GM21367 (cell line): ENCODE measurements at regions not wholly inside any gene's neighbourhood (a gene's known extent, or its start where the extent isn't known, plus 50 kb on each side); places are given as distances from the start of the nearest gene placed in this dataset.
A peak's percentile ranks its signal among the peaks of the same experiment; 100 is the strongest.

Experiments used
- ATAC-seq: cut with Tn5 transposase; IDR thresholded peaks from one replicate; pipeline ENCODE4 v1.9.1; 2021; ENCODE audit not compliant: unreplicated experiment

DNA sequence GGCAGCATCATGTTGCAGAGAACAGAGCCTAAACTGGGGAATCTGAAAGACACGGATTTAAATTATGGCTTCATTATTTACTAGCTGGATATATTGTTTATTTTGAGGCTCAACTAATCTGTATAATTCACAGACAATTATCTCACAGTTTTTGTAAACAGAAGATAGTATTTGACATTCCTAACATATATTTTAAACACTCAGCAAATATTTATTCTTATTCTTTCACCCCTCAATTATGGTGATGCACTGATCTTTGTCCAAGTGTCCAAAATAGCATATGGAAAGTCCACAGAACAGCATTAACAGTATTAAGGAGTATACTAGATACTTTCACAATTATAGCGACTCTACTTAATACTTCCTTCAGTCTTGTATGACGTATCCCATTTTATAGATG lies 257.0 kb downstream of the ADGRG6 start:
- no peak for ATAC-seq

DNA sequence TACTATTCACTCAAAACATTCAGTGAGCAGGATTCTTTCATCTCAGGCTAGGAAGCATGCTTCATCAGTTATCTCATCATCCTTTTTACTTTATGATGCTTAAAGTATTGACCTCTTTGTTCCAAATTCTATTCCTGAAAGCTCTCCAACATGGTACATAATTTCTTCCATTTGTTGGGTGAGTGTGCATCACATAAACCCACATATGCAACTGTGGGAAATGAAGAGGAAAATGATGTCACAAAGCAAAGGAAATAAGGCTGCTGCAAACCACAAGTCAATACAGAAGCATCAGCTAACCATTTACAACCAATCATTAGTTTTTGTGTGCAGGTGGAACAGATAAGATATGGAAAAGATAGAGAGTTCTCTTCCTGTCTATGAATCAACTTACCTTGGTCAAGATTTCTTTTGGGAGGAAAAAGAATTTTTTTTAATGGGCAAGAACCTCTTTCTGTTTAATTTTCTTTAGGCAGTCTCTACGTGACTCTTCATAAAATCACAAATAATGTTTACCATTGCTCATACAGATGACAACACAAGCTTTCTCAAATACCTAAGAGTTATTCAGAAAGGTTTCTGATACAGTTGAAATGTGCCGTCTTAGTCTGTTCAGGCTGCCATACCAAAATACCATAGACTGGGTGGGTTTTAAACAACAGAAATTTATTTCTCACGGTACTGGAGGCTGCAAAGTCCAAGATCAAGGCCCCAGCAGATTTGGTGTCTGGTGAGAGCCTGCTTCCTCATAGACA lies 259.9 kb downstream of the ADGRG6 start:
- ATAC-seq, result no peak

DNA sequence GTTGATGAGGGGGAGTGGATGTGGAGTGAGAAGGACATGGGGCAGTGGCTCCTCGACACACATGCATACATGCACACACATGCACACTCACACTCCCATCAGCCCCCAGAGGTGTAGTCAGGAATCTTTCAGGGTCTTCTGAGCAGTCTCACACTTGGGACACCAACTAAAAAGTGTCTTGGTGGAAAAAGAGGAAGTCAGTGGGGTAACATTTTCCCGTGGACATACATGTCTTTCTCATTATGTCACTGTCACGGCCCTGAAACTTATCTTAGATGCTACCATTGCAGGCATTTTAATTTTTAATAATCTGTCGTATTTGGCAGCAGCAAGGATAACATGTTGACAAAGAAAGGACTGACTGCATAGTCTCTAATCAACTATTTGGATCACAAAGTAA lies 261.1 kb downstream of the ADGRG6 start:
- no peak for ATAC-seq

DNA sequence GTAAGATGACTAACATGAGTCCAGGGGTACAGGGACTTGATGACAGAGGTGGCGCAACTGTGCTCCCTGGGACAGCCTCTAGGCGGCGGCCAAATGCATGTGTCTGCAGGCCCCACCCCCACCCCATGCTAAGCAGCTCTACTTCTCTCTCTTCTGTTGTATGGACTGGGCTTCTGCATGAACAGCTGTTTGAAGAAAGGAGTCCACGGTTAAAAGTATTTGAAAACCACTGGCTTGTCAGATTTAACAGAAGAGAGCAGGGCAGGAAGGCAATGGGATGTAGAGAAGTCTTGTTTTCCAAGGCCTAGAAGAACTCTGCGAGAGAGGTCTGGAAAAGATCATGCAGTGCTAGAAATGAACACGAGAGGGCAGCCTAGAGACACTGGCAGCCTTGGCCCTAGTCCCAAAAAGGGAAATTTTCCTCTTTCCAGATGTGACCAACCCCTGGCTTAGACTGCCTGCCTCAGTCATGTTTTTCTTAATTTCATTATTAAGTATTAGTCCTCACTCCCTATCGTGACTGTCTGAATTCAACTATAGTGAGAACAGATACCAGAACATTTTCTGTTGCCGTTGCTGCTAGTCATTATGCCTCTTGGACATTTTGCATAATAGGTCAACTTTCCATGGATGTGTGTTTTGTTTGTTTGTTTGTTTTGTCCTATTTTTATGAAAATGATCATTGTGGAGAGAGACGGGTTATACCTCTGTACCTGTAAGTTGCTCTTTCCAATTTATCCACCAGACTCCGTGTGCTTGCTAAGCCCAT lies 265.0 kb downstream of the ADGRG6 start:
- ATAC-seq, result peak; percentile 76

DNA sequence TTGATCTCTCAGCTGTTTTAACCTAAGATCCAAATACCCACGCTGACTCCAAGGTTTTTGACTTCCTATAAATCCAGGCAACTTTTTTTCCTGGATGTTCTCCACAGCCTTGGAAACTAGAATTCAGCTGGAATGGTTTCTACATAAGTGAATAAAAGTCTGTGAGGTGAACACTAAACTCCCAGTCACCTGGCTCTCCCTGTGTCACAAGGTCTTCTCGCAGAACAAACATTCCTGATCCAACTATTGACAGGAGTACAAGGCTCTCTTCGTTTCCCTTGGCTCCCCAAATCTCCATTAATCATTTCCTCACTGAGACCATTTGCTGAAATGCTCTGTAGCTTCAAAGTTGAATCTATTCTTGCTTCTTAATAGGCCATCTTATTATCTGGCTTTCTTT lies 265.7 kb downstream of the ADGRG6 start:
- ATAC-seq, result no peak

DNA sequence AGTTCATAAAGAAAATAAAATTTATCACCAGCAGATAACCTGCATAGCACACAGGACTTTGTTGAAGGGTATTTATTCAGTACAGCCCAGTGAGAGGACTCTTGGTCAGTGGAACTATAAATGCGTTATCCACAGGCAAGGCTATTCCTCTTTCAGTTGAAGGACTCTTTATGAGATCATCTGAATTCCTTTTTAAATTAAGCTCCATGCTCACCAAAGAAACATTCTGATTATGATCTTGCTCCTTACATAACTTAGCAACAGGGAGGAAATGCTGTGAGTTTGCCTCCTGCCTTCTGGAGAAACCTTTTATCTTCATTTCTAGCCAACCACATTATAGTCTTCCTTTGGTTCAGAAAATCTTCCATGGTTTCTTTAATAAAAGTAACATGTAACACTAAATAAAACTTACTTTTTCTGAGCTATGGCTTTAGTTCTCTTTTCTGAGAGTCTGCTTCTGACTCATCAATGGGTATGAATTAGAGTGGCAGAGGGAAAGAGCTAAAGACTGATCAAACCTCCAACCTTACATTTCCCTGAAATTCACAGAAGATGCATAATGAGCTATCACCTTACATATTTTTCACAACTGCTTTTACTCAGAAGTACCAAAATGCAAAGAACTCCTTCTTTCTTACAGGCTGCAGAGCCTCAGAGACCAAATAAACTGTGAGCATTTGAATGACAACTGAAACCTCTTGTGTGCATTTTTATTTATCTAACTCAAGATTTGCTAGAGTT lies 267.2 kb downstream of the ADGRG6 start:
- no peak for ATAC-seq

DNA sequence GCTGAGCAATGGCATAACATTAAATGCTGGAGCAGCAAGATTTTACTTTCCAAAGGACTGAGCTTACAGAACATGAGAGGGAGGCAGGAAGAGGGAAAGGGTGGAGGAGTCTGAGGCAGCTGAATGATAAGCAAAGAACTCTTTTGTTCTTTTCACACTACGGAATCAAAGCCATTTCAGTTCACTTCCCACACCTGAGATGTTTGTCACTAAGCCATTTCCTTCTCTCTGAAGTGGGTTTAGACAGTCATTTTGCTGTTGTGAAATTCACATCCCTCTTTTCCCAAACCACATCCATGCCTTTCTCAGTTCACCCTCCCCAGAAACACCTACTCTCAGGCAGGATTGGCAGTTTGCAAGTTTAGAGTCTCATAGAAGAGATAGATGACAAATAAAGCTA lies 267.9 kb downstream of the ADGRG6 start:
- ATAC-seq, result no peak

DNA sequence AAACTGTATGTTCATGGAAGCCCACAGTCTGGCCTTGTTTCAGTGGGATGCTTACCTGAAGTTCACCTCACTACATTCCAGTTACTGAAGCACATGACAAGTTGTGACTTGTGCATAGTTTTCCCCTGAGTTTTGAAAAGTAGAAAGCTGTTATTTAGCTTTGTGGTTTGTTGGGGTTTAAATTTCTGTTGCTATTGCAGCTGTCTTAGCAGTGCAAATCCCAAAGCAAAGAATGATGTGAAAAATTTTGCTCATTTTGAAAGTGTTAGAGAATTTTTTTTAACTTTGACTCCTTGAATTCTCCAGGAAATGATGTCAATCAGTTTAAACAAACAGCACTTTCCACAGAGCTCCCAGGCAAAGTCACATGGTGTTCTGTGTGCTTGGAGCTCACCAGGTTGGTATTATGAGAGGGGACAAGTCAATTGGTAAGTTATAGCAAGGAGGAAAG lies 268.4 kb downstream of the ADGRG6 start:
- ATAC-seq, result no peak

DNA sequence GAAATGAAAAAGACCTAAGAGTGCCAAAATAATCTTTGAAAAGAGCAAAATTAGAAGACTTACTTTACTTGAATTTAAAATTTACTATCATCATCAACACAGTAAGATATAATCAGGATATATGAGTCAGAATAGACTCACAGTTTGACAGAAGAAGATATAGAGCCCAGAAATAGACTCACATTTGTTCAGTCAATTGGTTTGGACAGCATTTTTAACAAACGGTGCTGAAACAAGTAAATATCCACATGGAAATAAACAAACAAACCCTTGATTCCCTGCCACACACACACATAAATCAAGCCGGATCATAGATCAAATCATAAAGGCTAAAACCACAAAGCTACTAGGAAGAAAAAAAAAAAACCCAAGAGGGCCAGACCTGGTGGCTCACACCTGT lies 291.1 kb downstream of the ADGRG6 start:
- no peak for ATAC-seq

DNA sequence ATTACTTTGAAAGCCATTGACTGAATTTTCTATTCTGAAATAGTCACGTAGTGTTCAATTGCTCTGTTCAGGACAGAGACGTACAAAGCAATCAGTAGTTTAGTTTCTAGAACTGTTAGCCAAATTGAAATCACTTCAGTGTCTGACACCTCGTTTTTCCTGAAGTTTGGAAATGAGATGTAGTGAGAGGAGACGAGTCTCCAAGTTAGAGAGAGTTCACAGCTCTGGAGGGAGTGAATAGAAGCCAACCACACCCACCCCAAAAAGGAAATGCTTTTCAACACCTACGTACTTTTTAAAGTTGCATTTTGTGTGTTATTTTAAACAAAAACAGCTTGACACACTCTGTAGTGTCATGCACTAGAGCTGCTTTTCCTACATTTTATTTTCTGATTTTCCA lies 296.0 kb downstream of the ADGRG6 start:
- ATAC-seq, result no peak

DNA sequence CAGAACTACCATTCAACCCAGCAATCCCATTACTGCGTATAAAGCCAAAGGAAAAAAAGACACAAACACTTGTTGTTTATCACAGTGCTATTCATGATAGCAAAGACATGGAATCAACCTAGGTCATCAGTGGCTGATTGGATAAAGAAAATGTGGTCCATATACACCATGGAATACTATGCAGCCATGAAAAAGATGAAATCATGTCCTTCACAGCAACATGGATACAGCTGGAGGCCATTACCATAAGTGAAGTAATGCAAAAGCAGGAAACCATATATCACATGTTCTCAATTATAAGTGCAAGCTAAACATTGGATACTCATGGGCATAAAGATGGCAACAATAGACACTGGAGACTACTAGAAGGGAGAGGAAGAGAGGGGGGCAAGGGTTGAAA lies 299.6 kb downstream of the ADGRG6 start:
- no peak for ATAC-seq

DNA sequence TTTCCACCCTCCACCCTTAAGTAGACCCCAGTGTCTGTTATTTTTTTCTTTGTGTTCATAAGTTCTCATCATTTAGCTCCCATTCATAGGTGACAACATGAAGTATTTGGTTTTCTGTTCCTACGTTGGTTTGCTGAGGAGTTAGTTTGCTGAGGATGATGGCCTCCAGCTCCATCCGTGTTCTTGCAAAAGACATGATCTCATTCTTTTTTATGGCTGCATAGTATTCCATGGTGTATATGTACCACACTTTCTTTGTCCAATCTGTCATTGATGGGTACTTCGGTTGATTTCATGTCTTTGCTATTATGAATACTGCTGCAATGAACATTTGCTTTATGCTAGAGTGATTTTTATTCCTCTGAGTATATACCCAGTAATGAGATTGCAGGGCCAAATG lies 301.2 kb downstream of the ADGRG6 start:
- ATAC-seq, result no peak

DNA sequence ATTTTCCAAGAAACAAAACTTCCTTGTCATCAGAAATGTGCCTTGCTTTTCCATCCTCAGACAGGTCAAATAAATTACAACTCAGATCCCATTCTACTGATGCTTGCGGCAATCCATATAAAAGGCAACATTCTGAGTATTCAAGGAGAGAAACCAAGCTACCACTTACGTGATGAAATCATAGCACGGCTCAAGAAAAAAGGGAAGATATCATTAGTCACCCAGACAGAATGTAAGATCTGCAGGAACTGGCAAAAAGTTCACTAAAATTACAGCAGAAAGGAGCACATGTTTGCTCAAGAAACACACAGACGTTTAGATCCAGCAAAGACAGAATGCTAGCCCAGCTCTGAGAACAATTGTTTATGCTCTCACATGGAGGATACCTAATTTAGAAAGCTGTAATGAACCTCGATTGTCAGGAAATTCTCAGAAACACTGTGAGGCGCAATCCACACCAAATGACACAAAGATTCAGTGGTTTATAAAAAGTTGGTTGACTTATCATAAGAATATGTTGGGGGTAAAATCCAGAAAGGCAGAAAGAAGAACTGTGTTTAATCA lies 304.2 kb downstream of the ADGRG6 start:
- ATAC-seq, result no peak

DNA sequence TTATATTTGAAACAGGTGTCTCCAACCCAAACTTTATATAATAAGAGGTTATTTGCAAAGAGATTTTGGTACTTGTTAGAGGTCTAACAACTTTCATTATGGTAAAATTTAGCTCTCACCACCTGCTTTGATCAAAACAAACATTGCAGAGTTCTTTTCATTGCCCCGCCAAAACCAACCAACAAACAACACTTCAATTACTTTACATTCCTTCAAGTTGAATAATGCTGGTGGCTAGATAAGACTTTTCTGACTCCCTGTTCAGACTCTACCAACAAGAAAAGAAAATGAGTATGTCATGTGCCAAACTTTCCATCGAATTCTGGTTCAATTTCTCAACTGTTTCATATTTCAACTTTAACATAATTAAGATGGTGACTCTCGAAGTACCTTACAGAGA lies 311.1 kb downstream of the ADGRG6 start:
- ATAC-seq, result no peak

DNA sequence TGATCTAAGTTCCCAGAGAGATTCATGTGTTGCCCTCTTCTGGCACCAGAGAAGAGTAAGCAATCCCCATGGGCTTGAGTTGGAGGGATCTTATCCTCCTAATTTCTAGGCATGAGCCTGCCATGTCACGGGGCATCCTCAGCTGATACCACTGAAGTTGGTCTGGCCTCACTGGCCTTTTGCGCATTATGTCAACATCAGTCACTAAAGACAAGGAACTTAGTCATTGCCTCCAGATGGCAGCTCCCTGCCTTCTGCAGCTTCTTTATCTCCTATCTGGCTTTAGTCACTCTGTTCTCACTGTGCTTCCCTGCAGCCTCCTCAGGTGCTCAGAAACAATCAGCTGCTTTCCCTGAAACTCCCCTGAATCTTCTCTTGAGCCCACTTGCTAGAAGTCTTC lies 312.2 kb downstream of the ADGRG6 start:
- no peak for ATAC-seq

DNA sequence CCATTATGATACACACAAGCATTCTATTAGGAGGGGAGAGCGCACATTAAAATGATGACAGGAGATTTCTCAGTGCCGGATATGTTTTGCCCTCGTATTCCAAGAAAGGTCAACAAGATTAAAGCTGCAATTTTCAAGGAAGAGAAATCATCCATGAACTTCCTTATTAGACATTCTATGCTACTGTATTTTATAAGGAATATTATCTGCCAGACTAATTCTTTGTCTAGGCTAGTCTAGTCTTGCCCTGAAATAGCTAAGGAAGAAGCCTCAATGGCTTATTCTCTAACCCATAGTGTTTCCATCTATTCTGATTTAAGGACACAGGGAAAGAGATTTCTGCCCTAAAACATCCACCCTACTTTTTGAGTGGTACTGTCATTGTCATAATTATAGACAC lies 315.4 kb downstream of the ADGRG6 start:
- no peak for ATAC-seq

DNA sequence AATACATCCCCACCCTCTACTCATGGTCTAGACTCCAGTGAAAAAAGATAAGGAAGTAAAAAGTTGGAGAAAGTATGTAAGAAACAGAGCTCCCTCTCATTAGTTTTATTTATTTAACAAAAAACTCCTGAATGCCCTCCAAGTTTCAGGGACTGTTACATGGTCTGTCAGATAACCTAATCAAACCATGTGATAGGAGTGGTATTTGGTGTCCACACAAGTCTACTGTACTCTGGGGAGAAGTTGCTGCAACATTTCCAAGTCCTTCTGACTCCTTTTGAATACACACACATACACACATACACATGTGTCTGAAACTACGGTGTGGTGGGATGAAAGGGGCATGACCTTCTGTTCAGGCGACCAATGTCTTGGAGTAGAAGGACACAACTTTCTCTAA lies 320.0 kb downstream of the ADGRG6 start:
- ATAC-seq, result no peak

DNA sequence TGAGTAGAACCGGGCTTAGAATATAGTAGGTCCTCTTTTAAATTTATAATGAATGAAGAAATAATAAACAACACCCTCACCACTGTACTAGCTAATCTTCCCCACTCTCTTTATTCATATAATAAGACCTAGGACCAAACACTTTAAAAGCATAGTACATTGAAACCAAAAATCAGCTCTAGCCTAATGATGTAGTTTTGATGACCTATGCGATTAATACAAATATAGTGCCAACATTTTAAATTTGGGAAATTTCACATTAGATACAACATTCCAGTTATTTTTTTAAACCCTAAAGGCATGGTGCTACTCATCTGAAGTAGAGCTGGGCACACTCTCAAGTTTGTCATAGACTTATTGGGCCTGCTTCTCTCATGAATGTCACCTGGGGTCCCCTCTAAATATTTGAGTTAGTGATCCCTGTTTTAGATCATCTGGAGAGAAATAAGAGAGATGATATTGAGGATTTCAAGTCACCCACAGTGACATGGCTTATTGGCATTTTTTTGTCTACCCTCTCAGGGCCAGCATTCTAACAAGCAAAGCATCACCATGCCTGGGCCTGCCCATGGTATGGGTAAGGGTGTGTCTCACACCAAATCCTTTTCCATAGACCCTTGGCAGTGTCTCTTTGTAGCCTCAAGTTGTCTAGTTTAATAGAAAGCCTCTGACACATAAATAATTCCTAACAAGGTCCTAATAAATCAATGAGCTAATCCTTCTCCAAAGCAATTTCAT lies 319.8 kb downstream of the HIVEP2 start:
- ATAC-seq, result no peak

DNA sequence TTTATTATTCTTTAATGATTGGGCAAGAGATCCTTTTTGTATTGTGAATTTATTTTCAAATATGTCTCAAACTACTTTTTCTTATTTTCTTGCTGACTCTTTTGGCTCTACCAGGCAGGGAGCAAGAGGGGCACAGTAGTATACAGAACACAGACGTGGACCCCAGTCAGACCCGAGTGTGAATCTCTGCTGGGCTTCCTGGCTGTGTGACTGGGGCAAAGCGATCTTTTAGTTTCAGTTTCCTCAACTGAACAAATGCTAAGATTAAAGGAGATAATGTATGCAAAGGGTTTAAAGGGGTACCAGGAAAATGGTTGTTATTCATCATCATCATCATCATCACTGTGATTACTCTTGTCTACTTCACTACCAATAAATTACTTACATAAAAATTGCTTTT lies 317.5 kb downstream of the HIVEP2 start:
- no peak for ATAC-seq

DNA sequence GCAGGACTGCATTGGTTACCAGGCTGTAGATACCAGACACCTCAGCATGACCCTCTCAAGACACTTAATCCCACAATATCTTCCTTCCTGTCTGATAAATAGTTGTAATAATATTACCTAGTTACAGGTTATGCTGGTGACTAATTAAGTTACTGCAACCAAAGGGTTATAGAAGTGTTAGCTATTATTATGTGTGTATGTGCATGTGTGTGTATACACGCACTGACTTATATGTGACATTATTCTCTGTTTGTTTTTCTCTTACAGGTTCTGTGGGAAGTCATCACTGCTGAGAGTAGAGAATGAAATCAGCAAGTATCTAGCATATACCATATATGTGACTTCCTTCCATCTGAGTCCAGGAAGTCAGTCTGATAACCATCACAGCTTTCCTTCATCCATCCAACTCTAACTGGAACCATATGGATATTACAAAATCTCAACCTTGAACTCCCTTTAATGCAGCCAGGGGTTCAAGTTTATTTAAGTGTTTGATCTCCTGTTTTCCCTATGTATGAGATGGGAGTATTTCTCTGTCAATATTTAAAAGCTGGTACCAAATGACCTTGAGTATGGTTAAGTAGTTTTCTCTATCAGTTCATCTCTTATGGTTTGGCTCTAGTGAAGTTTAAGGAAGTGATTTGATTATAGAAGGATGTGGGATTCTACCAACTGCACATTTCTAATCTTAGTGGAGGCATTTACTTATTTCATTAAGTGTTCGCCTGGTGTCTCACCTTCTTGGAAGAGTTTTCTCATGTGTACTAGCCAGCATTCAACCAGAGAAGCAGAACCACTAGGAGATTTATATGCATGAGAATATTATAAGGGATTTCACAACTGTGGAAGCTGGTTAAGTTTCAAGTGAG lies 313.2 kb downstream of the HIVEP2 start:
- no peak for ATAC-seq
